ENCODE measurements at regions not wholly inside any gene's neighbourhood (a gene's known extent, or its start where the extent isn't known, plus 50 kb on each side); places are given as distances from the start of the nearest gene placed in this dataset.

DNA sequence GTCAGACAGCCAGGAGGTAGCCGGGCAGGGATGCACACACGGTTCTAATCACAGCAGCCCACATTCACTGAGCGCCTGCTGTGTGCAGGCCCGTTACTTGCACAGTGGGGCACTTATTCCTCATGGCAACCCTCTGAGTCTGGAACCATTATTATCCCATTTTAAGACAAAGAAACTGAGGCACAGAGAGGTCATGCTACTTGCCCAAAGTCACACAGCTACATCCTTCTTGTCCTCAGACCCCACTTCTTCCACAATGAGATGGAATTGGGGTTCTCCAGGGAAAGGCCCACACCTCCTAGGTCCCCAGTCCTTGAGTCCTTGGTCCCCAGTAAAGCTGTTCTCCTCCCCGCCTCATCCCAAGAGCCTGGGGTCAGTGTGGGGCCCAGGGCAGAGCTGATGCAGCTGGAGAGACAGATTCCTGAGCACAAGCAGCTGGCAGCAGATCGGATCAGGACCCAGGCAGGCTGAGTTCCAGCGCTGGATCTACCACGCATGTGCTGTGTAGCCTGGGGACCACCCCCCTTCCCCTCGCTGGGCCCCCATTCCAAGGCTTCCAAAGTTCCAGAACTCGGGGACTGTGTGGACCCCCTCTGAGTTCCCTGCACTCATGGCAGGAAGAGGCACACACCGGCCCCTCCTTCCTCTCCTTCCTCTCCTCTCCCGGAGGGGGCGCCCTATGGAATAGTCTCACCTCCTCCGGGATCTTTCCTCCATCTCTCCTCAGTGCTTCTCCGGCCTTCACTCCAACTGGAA, 393.4 kb downstream of the MATN1 start:
- DNase-seq (ENCODE audit: low spot score), result no peak

DNA sequence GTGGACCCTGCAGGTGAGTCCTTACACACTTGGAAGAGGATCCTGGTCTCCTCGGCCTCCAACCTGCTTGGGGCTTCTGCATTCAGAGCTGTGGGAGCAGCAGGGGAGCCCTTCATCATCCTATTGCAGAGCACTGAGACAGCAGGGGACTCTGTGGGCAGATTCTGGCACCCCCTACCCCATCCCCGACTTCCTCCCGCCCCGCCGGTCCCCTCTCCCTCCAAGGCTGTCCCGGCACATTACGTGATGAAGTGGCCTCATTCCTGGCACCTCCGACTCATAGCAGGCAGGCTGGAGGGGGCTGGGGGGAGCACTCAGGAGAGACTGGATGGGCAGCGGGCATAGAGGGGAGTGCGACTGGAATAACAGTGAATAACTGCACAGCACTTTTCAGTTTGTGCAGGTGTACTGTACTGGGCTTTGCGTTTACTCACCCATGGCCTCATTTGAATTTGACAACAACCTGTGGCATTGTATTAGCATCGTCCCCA, 394.1 kb downstream of the MATN1 start:
- DNase-seq (ENCODE audit: low spot score), result no peak

DNA sequence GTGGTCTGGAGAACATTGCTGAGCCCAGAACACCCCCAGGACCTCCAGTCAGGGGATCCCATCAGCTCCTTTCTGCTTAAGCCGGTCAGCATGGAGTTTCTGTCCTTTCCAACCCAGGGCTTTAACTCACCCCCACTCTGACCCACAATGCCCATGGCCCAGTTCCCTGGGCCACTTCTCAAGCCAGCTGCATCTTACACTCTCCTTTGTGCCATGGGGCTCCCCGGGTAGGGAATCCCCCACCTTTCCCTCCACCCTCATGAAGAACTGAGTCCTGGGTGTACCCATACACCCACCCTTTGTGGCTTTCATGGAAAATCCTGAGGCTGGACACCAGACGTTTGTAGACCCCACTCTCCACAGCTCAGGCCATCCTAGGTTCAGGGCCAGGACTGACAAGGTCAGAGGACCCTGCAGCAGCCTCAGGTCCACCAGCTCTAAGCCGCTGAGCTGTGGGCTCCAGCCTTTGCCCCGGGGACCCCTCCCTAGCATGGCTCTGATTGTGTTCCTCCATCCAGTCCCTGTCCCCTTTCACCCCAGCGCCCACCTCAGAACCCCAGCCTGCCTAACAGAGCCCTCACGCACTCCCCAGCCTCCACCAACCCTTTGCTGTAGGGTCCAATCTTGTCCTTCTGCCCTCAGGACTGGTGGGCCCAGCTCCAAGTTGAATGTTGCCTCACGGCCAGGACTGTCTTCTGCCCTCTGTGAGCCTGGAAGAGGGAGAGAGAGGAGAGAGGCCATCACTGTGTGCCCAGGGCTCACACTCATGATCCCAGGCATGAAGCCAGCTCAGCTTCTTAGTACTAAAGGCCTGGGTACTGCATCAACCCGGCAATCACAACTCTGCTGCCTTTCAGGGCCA, 394.8 kb downstream of the MATN1 start:
- DNase-seq (ENCODE audit: low spot score), result no peak

- no peak for DNase-seq (ENCODE audit: low spot score)
Observed at GRCh38 chr1:30328100-30328370, 395.4 kb downstream of the MATN1 start.

- no peak for DNase-seq (ENCODE audit: low spot score)
Observed at GRCh38 chr1:30327370-30328099, 395.9 kb downstream of the MATN1 start.

DNA sequence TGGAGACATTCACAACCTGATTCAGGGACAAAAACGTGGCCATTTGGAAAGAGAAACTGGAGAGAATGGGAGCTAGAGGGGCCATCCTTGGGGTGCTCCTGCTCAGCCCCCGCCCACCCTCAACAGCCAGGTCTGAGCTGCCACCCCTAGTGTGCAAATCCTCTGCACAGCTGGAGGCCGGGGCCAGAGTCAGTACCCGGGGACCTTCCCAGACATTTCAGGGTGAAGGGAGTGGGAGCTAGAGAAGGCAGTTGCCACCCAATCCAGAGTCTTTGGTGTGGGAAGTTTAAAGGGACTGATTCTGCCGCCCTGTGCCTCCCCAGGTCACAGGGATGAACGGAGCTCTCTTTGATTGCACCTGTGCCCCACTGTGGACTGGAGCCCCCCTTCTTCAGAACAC, 397.4 kb downstream of the MATN1 start:
- DNase-seq (ENCODE audit: low spot score), result no peak

DNA sequence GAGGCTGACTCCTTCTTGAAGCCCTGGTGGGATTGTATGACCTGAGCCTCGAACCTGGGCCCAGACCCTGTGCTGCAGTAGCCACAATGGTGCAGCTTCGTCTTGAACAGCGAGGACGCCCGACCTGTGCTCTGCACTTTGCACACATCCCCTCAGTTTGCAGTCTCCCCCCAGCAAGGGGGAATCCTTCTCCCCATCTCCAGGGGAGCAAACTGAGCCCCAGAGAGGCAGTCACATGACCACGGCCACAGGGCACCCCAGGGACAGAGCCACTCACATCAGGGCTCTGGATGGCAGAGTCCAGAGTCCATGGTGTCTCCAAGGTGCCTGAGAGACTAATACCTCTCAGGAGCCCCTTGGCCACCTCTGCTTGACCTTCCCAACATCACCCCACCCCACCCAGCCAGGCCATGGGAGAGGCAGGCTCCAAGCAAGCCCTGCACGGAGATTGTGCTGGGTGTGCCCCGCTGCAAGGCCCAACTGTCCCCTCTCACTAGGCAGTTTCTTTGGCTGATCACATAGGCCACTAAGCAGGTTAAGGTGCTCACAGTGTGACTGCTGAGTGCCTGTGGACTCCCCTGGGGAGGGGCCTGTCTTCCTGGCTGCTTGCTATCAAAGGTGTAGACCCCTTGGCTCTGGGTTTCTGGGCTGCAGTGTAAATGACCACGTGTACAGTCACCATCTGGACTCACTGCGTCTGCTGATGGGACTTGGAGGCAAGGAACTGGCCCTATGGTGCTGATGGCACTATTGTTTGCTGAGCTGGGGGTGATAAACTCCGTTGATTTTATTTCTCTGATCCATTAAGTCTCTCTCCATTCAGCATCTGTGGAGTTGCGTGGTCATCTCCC, 398.1 kb downstream of the MATN1 start:
- DNase-seq (ENCODE audit: low spot score), result no peak

GRCh38 chr1:30324251-30325084, 398.9 kb downstream of the MATN1 start:
- no peak for DNase-seq (ENCODE audit: low spot score)

DNA sequence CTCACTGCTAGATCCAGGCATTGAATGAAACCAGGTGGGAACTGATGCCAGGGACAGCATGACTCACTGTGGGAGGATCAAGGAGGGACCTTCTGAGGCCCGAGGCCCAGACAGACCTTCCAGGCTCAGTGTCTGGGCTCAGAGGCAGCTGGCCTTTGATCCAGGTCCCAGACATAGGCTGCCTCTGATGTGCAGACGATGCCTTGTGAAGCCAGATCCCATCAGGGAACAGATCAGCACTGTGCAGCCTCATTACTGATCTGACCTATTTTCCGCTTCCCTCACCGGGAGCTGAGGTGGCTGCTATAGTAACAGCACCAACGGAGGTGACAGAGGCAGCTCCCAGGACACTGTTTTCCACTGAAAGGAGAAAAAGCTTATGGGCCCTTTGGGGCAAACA, 399.5 kb downstream of the MATN1 start:
- DNase-seq (ENCODE audit: low spot score), result no peak

DNA sequence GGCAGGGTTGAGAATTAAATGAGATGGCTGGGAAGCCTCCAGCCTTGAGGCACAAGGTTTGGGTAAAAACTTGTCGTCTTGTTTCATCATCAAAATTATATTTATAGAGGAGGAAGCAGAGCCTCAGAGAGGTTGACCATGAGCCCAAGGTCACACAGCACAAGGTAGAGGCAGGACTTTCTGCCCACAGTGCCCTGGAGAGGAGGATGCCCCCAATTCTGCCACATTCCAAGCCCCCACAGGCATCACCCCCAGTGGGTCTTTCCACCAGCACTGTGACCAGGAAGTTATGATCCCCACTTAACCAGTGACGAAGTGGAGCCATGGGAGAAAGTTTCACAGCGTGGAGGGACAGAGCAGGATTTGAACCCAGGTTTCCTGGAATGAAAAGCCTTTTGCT, 400.0 kb downstream of the MATN1 start:
- no peak for DNase-seq (ENCODE audit: low spot score)

DNA sequence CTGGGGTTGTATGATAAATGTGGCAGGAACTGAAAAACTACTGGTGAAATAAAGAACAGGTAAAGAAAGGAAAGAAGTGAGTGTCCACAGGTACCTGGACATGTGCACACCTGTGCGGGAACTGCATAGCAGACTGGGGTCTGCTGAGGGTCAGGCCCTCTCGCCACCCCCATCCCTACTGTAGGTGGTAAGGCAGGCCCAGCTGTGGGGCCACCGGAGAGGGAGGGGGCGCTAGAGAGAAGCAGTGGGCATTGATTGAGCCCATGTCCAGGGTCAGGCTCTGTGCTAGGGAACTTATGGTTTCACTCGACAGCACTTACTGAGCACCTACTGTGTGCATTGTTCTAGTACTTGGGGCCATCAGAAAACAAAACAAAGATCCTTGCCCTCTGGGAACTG, 400.5 kb downstream of the MATN1 start:
- DNase-seq (ENCODE audit: low spot score), result no peak

- DNase-seq (ENCODE audit: low spot score), result no peak
Observed at GRCh38 chr1:30321996-30322858, 401.2 kb downstream of the MATN1 start.

- DNase-seq (ENCODE audit: low spot score), result no peak
Observed at GRCh38 chr1:30321246-30321910, 402.0 kb downstream of the MATN1 start.

GRCh38 chr1:30320581-30320890, 402.8 kb downstream of the MATN1 start:
- no peak for DNase-seq (ENCODE audit: low spot score)

GRCh38 chr1:30319765-30320580, 403.4 kb downstream of the MATN1 start:
- no peak for DNase-seq (ENCODE audit: low spot score)

- no peak for DNase-seq (ENCODE audit: low spot score)
Observed at GRCh38 chr1:30318864-30319718, 404.3 kb downstream of the MATN1 start.

DNA sequence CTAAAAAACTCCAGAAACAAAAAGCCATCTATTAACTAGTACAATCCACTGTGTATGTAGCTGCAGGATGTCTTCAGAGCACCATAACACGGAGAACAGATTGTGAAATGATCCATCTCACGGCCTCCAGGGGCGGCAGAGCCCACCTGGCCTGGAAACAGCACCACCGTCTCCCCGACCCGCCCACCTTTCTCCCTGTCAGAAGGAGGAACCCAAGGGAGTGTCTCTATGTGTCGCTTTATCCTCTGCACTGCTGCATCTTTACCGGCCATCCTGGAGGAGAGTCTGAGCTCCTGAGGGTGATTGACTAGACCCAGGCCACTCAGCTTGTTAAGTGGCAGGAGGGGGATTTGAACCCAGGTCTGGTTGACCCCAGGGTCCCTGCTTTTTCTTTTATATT, 405.0 kb downstream of the MATN1 start:
- no peak for DNase-seq (ENCODE audit: low spot score)

DNA sequence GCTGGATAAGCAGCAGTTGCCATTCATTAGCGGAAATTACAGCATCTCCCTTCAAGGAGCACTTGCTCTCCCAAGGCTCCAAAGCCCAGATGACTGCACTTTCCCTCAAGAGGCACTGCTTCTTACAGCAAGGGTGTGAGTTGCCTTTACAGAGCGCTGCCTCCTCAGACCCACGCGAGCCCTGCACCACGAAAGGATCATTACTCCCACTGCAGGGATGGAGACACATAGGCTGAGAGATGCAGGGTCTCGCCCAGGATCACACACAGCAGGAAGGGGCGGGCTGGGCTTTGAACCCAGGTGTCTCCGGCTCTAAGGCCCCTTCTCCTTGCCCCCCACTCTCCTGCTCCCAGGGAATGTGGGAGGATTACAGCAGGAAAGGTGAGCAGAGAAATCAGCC, 405.5 kb downstream of the MATN1 start:
- no peak for DNase-seq (ENCODE audit: low spot score)

All from Ammon's horn (tissue), 1 donor.